Amniotic epithelial cell (primary cell): ENCODE measurements at regions not wholly inside any gene's neighbourhood (a gene's known extent, or its start where the extent isn't known, plus 50 kb on each side); places are given as distances from the start of the nearest gene placed in this dataset.
"Not testable (repeated sequence)": the region's sequence is repeated elsewhere in the genome, so short reads cannot be mapped to it uniquely, and the experiment has no call there.

Experiments
- DNase-seq: peaks from one replicate; pipeline ENCODE4 v3.0.0-alpha.2; 2010; ENCODE audit warnings: low read depth

- DNase-seq, result peak; percentile 62
Observed at GRCh38 chr17:77619851-77620250, 338.7 kb upstream of the TNRC6C start.

- no peak for DNase-seq
Observed at GRCh38 chr17:77620282-77620681, 338.2 kb upstream of the TNRC6C start.

DNA sequence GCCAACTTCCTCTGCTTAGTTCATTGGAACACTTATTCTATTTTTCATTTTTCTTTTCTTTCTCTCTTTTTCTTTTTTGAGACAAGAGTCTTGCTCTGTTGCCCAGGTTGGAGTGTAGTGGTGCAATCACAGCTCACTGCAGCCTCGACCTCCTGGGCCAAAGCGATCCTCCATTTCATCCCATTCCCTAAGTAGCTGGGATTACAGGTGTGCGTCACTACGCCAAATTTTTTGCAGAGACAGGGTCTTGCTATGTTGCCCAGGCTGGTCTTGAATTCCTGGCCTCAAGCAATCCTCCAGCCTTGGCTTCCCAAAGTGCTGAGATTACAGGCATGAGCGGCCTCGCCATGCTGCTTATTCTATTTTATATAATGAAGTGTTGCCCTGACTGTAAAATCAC is 336.4 kb upstream of the TNRC6C start:
- not testable (repeated sequence) for DNase-seq

GRCh38 chr17:77622647-77623046 is 335.9 kb upstream of the TNRC6C start:
- no peak for DNase-seq

DNA sequence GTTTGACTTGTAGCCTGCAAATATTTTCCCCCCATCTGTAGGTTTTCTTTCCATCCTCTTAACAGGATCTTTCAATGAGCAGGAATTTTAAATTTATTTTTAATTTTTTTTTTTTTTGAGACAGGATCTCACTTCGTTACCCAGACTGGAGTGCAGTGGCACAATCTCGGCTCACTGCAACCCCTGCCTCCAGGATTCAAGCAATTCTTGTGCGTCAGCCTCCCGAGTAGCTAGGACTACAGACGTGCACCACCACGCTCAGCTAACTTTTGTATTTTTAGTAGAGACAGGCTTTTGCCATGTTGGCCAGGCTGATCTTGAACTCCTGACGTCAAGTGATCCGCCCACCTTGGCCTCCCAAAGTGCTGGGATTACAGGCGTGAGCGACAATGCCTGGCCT is 335.2 kb upstream of the TNRC6C start:
- DNase-seq, result not testable (repeated sequence)

- no peak for DNase-seq
Observed at GRCh38 chr17:77628035-77628434, 330.5 kb upstream of the TNRC6C start.

DNA sequence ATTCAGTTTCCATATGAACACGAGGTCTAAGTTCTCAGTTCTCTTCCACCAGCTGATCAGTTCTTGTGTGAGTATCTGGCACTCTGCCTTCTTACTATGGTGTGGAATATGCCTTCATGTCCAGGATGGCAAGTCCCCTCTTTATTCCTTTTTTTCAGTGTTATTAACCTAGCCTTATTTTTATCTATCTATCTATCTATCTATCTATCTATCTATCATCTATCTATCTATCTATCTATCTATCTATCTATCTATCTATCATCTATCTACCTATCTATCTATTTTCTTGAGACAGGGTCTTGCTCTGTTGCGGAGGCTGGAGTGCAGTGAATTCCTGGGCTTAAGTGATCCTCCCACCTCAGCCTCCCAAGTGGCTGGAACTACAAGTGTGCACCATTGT is 329.2 kb upstream of the TNRC6C start:
- not testable (repeated sequence) for DNase-seq

GRCh38 chr17:77631307-77631706 is 327.2 kb upstream of the TNRC6C start:
- DNase-seq, result no peak

GRCh38 chr17:77632619-77633018 is 325.9 kb upstream of the TNRC6C start:
- DNase-seq, result no peak

- DNase-seq, result no peak
Observed at GRCh38 chr17:77634710-77635109, 323.8 kb upstream of the TNRC6C start.

DNA sequence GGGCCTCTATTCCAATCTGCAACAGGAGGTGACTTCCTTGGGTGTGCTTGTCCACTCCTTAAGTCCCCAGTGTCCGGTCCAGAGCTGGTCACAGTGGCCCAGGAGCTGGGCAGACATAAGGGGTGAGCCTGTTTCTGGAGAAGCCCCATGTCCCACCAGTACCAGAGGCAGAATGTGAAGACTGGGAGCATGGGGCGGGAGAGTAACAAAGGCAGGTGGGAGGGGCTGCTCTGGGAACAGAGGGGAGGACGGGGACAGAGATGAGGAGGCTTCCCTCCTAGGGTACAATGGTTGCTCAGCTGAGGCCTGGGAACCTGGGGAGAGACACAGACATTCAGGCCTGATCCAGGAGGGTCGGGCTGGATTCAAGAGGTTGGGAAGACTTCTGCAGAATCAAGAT is 323.3 kb upstream of the TNRC6C start:
- DNase-seq, result no peak

- DNase-seq, result not testable (repeated sequence)
Observed at GRCh38 chr17:77635785-77636184, 322.7 kb upstream of the TNRC6C start.

DNA sequence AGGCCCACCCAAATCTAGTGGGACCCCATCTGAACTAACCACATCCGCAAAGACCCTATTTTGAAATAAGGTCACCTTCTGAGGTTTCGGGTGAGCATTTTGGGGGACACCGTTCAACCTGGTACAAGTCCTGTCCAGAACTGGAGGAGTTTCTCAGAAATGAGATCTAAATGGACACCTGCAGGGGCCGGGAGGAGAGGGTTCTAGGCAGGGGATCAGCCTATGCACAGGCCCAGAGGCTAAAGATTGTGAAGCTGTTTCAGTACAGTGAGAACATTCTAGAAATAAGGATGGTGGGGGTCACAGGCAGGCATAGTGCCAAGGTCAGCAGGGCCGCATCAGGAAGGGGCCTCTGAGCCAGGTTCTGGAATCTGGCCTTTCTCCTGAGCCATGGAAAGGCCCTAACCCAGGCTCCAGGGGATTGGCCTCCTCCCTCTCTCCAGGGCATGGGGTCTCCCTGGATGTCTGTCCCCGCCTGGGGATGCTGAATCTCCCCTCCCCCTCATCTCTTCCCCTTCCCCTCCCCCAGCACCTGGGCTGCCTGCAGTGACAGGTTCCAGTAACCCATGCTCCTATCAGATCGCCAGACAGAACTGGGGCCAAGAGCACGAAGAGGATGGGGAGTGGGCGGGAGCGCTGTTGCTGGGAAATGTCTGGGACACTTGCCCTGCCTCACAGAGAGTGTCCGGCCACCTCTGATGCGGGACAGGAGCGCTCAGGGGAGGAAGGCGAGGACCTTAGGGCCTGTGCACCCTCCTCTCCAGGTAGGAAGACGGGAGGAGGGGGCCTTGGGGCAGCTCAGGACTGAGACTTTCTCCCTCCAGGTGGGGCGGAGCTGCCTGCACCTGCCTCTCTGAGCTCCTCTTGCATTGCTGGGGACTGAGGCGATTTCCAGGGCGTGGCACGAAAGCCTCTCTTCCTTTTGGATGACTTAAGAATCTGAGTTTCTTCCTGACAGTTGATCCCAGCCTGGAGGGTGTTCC is 321.4 kb upstream of the TNRC6C start:
- DNase-seq, result no peak

DNA sequence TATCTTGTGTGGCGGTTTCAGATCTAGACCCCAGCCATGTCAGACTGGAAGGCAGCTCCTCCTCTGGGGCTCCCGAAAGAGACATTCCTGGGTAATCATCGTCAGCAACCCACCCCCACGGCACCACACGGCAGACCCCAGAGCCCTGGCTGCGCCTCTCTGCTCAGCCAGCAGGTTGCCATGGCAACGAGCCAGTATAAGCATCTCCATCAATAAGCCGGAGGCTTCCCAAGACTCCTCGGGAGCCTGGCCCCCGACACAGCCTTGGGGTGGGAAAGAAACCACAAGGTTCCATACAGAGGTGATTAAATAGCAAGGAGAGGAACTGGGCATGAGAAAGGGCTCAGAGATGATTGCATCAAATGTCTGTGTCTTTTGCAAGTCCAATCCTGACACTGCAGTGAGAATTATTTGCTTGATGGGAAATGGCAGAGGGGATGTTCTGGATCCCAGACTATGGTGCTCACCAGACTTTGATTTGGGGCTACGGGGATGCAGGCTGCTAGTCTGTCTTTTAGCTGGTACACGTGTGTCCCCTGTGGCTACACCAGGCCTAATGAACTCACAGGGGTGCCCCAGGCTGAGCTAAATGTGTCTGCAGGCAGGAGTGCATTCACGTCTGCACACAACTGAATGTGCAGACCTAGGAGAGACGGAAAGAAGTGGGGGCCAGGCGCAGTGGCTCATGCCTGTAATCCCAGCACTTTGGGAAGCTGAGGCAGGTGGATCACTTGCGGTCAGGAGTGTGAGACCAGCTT is 320.5 kb upstream of the TNRC6C start:
- no peak for DNase-seq

DNA sequence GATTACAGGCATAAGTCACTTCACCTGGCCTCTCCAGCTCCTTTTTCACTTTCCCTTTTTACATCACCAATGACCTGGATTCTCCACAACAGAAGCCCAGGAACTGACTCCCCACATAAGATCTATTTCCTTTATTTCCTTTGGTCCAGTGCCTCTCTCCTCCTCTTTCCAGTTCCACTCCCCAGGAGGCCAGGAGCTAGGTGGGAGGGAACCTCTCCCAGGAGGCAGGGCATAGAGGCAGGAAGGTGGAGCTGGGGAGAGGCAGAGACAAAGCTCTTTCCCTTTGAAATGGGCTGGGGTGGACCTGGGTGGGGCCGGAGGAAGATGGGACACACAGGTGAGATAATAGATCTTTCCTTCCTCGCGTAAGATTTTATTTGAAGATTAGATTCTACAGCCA is 318.3 kb upstream of the TNRC6C start:
- no peak for DNase-seq

- no peak for DNase-seq
Observed at GRCh38 chr17:77640916-77641605, 317.4 kb upstream of the TNRC6C start.

GRCh38 chr17:77641718-77642117 is 316.8 kb upstream of the TNRC6C start:
- DNase-seq, result no peak

GRCh38 chr17:77644181-77645071 is 314.1 kb upstream of the TNRC6C start:
- no peak for DNase-seq

GRCh38 chr17:77645072-77646045 is 313.1 kb upstream of the TNRC6C start:
- DNase-seq, result no peak

GRCh38 chr17:77646046-77646430 is 312.5 kb upstream of the TNRC6C start:
- DNase-seq, result no peak
